K562 (cell line): ENCODE measurements at regions not wholly inside any gene's neighbourhood (a gene's known extent, or its start where the extent isn't known, plus 50 kb on each side); places are given as distances from the start of the nearest gene placed in this dataset.

Experiments
- ATAC-seq: fragments of 200-7000 bp; cut with Tn5 transposase; 3 replicates; pipeline ENCODE4 v1.9.1; 2020; ENCODE audit warnings: moderate library complexity
- BruUV-seq: library from RNA; stranded (reverse); fragments of 400-500 nt; replicated peaks from 2 replicates; lab custom pipeline; 2021; lab: Mats Ljungman, UMichigan
- CTCF ChIA-PET: fragments of 300-600 bp; formaldehyde crosslinking; extraction: SDS; loops from one replicate; lab custom pipeline; 2021; ENCODE audit warnings: low intra/inter-chr PET ratio; lab: Yijun Ruan, JAX
- POLR2A ChIA-PET: fragments of 300-600, 350-650 bp; sonication (Branson Sonifier 250); formaldehyde crosslinking; extraction: SDS; loops from one replicate; lab custom pipeline; 2021; ENCODE audit warnings: antibody characterized with exemption, inconsistent platforms; lab: Yijun Ruan, JAX
- DNase-seq, 4 experiments: peaks; one replicate each; pipeline versions ENCODE4 v3.0.0 to v3.0.0-alpha.2; 2011 to 2018; ENCODE audit warnings: low spot score in 3 of 4, mixed read lengths in 3 of 4; ENCODE audit errors: extremely low read depth in 1 of 4
- FAIRE-seq: peaks from 2 replicates; lab custom pipeline; 2011; peaks lifted over from hg19 to GRCh38; lab: Jason Lieb, UNC
- H2AFZ ChIP-seq: 2 replicates; pipeline ENCODE4 v1.6.0; 2011; ENCODE audit warnings: low read depth, low read length, control low read depth, inconsistent platforms
- H3K27ac ChIP-seq: fragments of 200-600 bp; 3 replicates; pipeline ENCODE4 v1.8.0; 2011; ENCODE audit warnings: low read depth, mild to moderate bottlenecking, control low read depth, inconsistent platforms, low read length, moderate library complexity, mixed read lengths; ENCODE audit errors: extremely low read depth
- H3K27me3 ChIP-seq, 2 experiments: fragments of 300-600 bp in 1 of 2; 2 replicates in 1 of 2; 3 replicates in 1 of 2; pipeline versions ENCODE4 v1.6.0 to v1.8.0; 2011; ENCODE audit warnings: inconsistent platforms in 2 of 2, low read length in 2 of 2, mild to moderate bottlenecking in 1 of 2, mixed read lengths in 1 of 2, moderate library complexity in 1 of 2; ENCODE audit not compliant: control insufficient read depth in 2 of 2, insufficient read depth in 2 of 2
- H3K36me3 ChIP-seq: fragments of 300-600 bp; 3 replicates; pipeline ENCODE4 v1.8.0; 2011; ENCODE audit warnings: mild to moderate bottlenecking, low read length, inconsistent platforms; ENCODE audit not compliant: control insufficient read depth, insufficient read depth
- H3K4me1 ChIP-seq, 2 experiments: fragments of 200-600 bp in 1 of 2; replicated peaks in 1 of 2; 2 replicates in 1 of 2; 3 replicates in 1 of 2; pipeline versions ENCODE4 v1.5.1 to v1.8.0; 2011; ENCODE audit warnings: inconsistent platforms in 2 of 2, low read length in 2 of 2, mild to moderate bottlenecking in 1 of 2, mixed read lengths in 1 of 2, moderate library complexity in 1 of 2; ENCODE audit not compliant: control insufficient read depth in 2 of 2, insufficient read depth in 2 of 2
- H3K4me2 ChIP-seq: 2 replicates; pipeline ENCODE4 v1.6.1; 2011; ENCODE audit warnings: low read length, control low read depth, inconsistent platforms, mixed read lengths; ENCODE audit not compliant: insufficient read depth
- H3K4me3 ChIP-seq: fragments of 200-600 bp; sonication (generic), shearing (Covaris generic); 2 replicates; pipeline ENCODE4 v1.5.1; 2016; ENCODE audit warnings: control low read depth, inconsistent platforms
- H3K79me2 ChIP-seq: fragments of 200-600 bp; 3 replicates; pipeline ENCODE4 v1.8.0; 2011; ENCODE audit warnings: low read length, inconsistent platforms; ENCODE audit not compliant: control insufficient read depth, insufficient read depth
- H3K9ac ChIP-seq, 2 experiments: 2 replicates each; pipeline versions ENCODE4 v1.6.0 to v1.6.1; 2011; ENCODE audit warnings: low read depth in 2 of 2, low read length in 2 of 2, control low read depth in 1 of 2, inconsistent platforms in 1 of 2, mild to moderate bottlenecking in 1 of 2, mixed read lengths in 1 of 2; ENCODE audit not compliant: insufficient read depth in 1 of 2
- H3K9me1 ChIP-seq: one replicate; pipeline ENCODE4 v1.6.0; 2011; ENCODE audit warnings: inconsistent platforms, mild to moderate bottlenecking, low read length, moderate library complexity; ENCODE audit not compliant: control insufficient read depth, insufficient read depth
- H3K9me3 ChIP-seq: replicated peaks from 2 replicates; pipeline ENCODE4 v1.5.1; 2011; ENCODE audit warnings: low read depth, low read length, inconsistent platforms; ENCODE audit not compliant: control insufficient read depth, insufficient read depth
- H4K20me1 ChIP-seq: replicated peaks from 2 replicates; pipeline ENCODE4 v1.6.1; 2011; ENCODE audit warnings: low read length, inconsistent platforms, mixed read lengths; ENCODE audit not compliant: control insufficient read depth, insufficient read depth
- CEBPZ ChIP-seq: fragments of 150-350 bp; IDR thresholded peaks from 2 replicates; pipeline ENCODE4 v1.6.1; 2014; ENCODE audit warnings: low read depth, mild to moderate bottlenecking, low read length, borderline replicate concordance
- NFIX ChIP-seq: fragments of 250-450 bp; sonication (Bioruptor Pico); IDR thresholded peaks from 2 replicates; pipeline ENCODE4 v1.4.0; 2020; ENCODE audit warnings: low read depth, mild to moderate bottlenecking, moderate library complexity
- WHSC1 ChIP-seq: IDR thresholded peaks from one replicate; pipeline ENCODE4 v1.6.1; 2012; ENCODE audit warnings: low read length, control low read depth, inconsistent platforms
- ZNF436 ChIP-seq: fragments of 250-450, 450-650 bp; sonication (Bioruptor Pico); formaldehyde crosslinking; IDR thresholded peaks from 2 replicates; pipeline ENCODE4 v1.7.0; 2020; ENCODE audit warnings: mild to moderate bottlenecking
- WGBS: fragments of 100-300 bp; shearing (Covaris generic); methylation state at CpG from one replicate; pipeline ENCODE4 v1.1.6; 2016; ENCODE audit warnings: low coverage, mixed read lengths; ENCODE audit not compliant: insufficient coverage; ENCODE audit errors: missing lambda C conversion rate; 5-methylcytosine and 5-hydroxymethylcytosine counted together
- in situ Hi-C: fragments of 300-500 bp; cut with MboI; formaldehyde crosslinking; loops from 4 replicates; pipeline ENCODE4 v1.15.0; 2018; ENCODE audit warnings: inconsistent platforms, mixed read lengths
- intact Hi-C: fragments of 100-400 bp; cut with micrococcal nuclease; formaldehyde crosslinking; loops from 2 replicates; pipeline ENCODE4 v1.14.2; 2022

DNA sequence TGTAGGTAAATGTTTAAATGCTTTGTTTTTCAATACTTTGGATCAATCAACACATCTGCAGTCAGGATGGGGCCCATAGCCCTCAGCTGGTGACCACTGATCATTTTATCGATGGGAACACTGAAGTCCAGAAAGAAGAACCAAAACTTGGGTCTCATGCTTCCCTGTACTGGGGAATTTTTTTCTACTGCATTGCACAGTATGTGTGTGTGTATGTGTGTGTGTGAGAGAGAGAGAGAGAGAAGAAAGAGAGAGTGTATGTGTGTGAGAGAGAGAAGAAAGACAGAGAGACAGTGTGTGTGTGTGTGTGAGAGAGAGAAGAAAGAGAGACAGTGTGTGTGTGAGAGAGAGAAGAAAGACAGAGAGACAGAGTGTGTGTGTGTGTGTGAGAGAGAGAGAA, 202.9 kb upstream of the MSX2 start:
- FAIRE-seq (no peak), DNase-seq (no peak), ATAC-seq (no peak)
- H3K79me2 ChIP-seq, result no peaks in the 10 kb centered on the region
- intact Hi-C loops, result no loop called here
- H3K27ac ChIP-seq, result no peak overlapping the region
- no peak overlapping the region for H3K4me2 ChIP-seq
- peaks cover 5 to 19% of the 10 kb centered on the region in 2 experiments; a peak in 4 of 5 replicates for H3K27me3 ChIP-seq
- no peaks in the 10 kb centered on the region for H3K36me3 ChIP-seq
- no peak overlapping the region for H2AFZ ChIP-seq
- H3K9ac ChIP-seq, result no peak overlapping the region
- TF ChIP-seq WHSC1 (no peak), ZNF436 (CRISPR knock-in tag) (no peak), CEBPZ (no peak), NFIX (CRISPR knock-in tag) (no peak)
- H3K9me1 ChIP-seq, result no peaks in the 10 kb centered on the region
- ChIA-PET POLR2A (no interaction called here), CTCF (no interaction called here)
- H3K9me3 ChIP-seq, result no peaks in the 10 kb centered on the region
- WGBS, result 0% methylated on average over 1 of the region's 1 CpG
- H4K20me1 ChIP-seq, result no peaks in the 10 kb centered on the region
- no peaks in the 10 kb centered on the region for H3K4me1 ChIP-seq
- no peak overlapping the region for H3K4me3 ChIP-seq
- in situ Hi-C loops, result no loop called here
- no TSS peak for BruUV-seq
